Fibroblast of lung (primary cell): ENCODE measurements at regions not wholly inside any gene's neighbourhood (a gene's known extent, or its start where the extent isn't known, plus 50 kb on each side); places are given as distances from the start of the nearest gene placed in this dataset.

ENCODE experiments used
- EZH2 ChIP-seq: IDR thresholded peaks from 2 replicates; pipeline ENCODE4 v1.5.1; 2012; ENCODE audit warnings: low read length, control low read depth, mild to moderate bottlenecking; ENCODE audit errors: missing control alignments
- TF ChIP-seq, protein P1 (sequence below), 2 donors: IDR thresholded peaks in 1 of 2; conservative IDR thresholded peaks in 1 of 2; 1 replicate in 1 of 2; 2 replicates in 1 of 2; pipeline ENCODE4 v1.5.1; 2011 to 2012; ENCODE audit warnings: low read length in 2 of 2, control low read depth in 1 of 2, inconsistent platforms in 1 of 2, low read depth in 1 of 2, mild to moderate bottlenecking in 1 of 2

DNA sequence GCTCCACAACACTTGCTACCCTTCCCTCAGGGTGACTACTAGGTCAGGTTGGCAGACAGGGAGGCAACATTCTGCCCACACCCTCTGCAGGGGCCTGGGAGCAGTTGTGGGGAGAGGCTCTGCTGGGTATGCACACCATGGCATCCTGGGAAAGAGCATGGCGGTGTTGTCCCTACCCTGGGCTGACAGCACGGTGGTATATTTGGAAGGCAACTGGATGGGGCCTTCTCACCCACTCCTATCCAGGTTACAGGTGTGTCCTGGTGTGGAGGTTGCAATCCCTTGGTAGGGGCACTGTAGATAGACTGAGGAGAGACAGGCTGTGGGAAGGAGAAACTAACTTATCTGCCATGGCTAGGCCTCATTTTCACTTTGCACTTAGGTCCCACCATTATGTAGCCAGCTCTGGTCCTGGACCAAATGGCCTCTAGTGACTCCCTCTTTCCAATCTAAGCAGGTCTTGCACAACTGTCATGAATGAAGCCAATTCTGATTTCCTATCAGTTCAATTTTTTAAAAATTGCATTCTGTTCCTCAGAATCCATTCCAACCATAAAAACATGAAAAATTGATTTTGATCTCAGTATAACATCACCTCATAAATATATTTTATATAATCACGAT lies 54.0 kb upstream of the CD44 start:
- TF ChIP-seq, protein P1, sequence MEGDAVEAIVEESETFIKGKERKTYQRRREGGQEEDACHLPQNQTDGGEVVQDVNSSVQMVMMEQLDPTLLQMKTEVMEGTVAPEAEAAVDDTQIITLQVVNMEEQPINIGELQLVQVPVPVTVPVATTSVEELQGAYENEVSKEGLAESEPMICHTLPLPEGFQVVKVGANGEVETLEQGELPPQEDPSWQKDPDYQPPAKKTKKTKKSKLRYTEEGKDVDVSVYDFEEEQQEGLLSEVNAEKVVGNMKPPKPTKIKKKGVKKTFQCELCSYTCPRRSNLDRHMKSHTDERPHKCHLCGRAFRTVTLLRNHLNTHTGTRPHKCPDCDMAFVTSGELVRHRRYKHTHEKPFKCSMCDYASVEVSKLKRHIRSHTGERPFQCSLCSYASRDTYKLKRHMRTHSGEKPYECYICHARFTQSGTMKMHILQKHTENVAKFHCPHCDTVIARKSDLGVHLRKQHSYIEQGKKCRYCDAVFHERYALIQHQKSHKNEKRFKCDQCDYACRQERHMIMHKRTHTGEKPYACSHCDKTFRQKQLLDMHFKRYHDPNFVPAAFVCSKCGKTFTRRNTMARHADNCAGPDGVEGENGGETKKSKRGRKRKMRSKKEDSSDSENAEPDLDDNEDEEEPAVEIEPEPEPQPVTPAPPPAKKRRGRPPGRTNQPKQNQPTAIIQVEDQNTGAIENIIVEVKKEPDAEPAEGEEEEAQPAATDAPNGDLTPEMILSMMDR (conservative IDR thresholded peaks at IDR 0.05 in 1 of 2, IDR thresholded peaks at IDR 0.05 in 1 of 2; ENCODE audit: low read depth in 1 of 2, low read length in 2 of 2): no peak
- TF ChIP-seq EZH2: no peak
